ENCODE measurements at regions not wholly inside any gene's neighbourhood (a gene's known extent, or its start where the extent isn't known, plus 50 kb on each side); places are given as distances from the start of the nearest gene placed in this dataset.

- TF ChIP-seq CTCF (conservative IDR thresholded peaks at IDR 0.05; ENCODE audit: low read length) (no peak), EZH2phosphoT487 (IDR thresholded peaks at IDR 0.05; ENCODE audit: borderline replicate concordance) (no peak)
Observed at GRCh38 chr6:76706631-76707030, 634.2 kb upstream of the IMPG1 start.
